K562 (cell line): ENCODE measurements at regions not wholly inside any gene's neighbourhood (a gene's known extent, or its start where the extent isn't known, plus 50 kb on each side); places are given as distances from the start of the nearest gene placed in this dataset.

Source experiments
- ATAC-seq: fragments of 200-7000 bp; cut with Tn5 transposase; 3 replicates; pipeline ENCODE4 v1.9.1; 2020; ENCODE audit warnings: moderate library complexity
- BruUV-seq: library from RNA; stranded (reverse); fragments of 400-500 nt; replicated peaks from 2 replicates; lab custom pipeline; 2021; lab: Mats Ljungman, UMichigan
- CTCF ChIA-PET: fragments of 300-600 bp; formaldehyde crosslinking; extraction: SDS; loops from one replicate; lab custom pipeline; 2021; ENCODE audit warnings: low intra/inter-chr PET ratio; lab: Yijun Ruan, JAX
- POLR2A ChIA-PET: fragments of 300-600, 350-650 bp; sonication (Branson Sonifier 250); formaldehyde crosslinking; extraction: SDS; loops from one replicate; lab custom pipeline; 2021; ENCODE audit warnings: antibody characterized with exemption, inconsistent platforms; lab: Yijun Ruan, JAX
- DNase-seq, 4 experiments: peaks; one replicate each; pipeline versions ENCODE4 v3.0.0 to v3.0.0-alpha.2; 2011 to 2018; ENCODE audit warnings: low spot score in 3 of 4, mixed read lengths in 3 of 4; ENCODE audit errors: extremely low read depth in 1 of 4
- FAIRE-seq: peaks from 2 replicates; lab custom pipeline; 2011; peaks lifted over from hg19 to GRCh38; lab: Jason Lieb, UNC
- H2AFZ ChIP-seq: 2 replicates; pipeline ENCODE4 v1.6.0; 2011; ENCODE audit warnings: low read depth, low read length, control low read depth, inconsistent platforms
- H3K27ac ChIP-seq: fragments of 200-600 bp; 3 replicates; pipeline ENCODE4 v1.8.0; 2011; ENCODE audit warnings: low read depth, mild to moderate bottlenecking, control low read depth, inconsistent platforms, low read length, moderate library complexity, mixed read lengths; ENCODE audit errors: extremely low read depth
- H3K27me3 ChIP-seq, 2 experiments: fragments of 300-600 bp in 1 of 2; 2 replicates in 1 of 2; 3 replicates in 1 of 2; pipeline versions ENCODE4 v1.6.0 to v1.8.0; 2011; ENCODE audit warnings: inconsistent platforms in 2 of 2, low read length in 2 of 2, mild to moderate bottlenecking in 1 of 2, mixed read lengths in 1 of 2, moderate library complexity in 1 of 2; ENCODE audit not compliant: control insufficient read depth in 2 of 2, insufficient read depth in 2 of 2
- H3K36me3 ChIP-seq: fragments of 300-600 bp; 3 replicates; pipeline ENCODE4 v1.8.0; 2011; ENCODE audit warnings: mild to moderate bottlenecking, low read length, inconsistent platforms; ENCODE audit not compliant: control insufficient read depth, insufficient read depth
- H3K4me1 ChIP-seq, 2 experiments: fragments of 200-600 bp in 1 of 2; replicated peaks in 1 of 2; 2 replicates in 1 of 2; 3 replicates in 1 of 2; pipeline versions ENCODE4 v1.5.1 to v1.8.0; 2011; ENCODE audit warnings: inconsistent platforms in 2 of 2, low read length in 2 of 2, mild to moderate bottlenecking in 1 of 2, mixed read lengths in 1 of 2, moderate library complexity in 1 of 2; ENCODE audit not compliant: control insufficient read depth in 2 of 2, insufficient read depth in 2 of 2
- H3K4me2 ChIP-seq: 2 replicates; pipeline ENCODE4 v1.6.1; 2011; ENCODE audit warnings: low read length, control low read depth, inconsistent platforms, mixed read lengths; ENCODE audit not compliant: insufficient read depth
- H3K4me3 ChIP-seq: fragments of 200-600 bp; sonication (generic), shearing (Covaris generic); 2 replicates; pipeline ENCODE4 v1.5.1; 2016; ENCODE audit warnings: control low read depth, inconsistent platforms
- H3K79me2 ChIP-seq: fragments of 200-600 bp; 3 replicates; pipeline ENCODE4 v1.8.0; 2011; ENCODE audit warnings: low read length, inconsistent platforms; ENCODE audit not compliant: control insufficient read depth, insufficient read depth
- H3K9ac ChIP-seq, 2 experiments: 2 replicates each; pipeline versions ENCODE4 v1.6.0 to v1.6.1; 2011; ENCODE audit warnings: low read depth in 2 of 2, low read length in 2 of 2, control low read depth in 1 of 2, inconsistent platforms in 1 of 2, mild to moderate bottlenecking in 1 of 2, mixed read lengths in 1 of 2; ENCODE audit not compliant: insufficient read depth in 1 of 2
- H3K9me1 ChIP-seq: one replicate; pipeline ENCODE4 v1.6.0; 2011; ENCODE audit warnings: inconsistent platforms, mild to moderate bottlenecking, low read length, moderate library complexity; ENCODE audit not compliant: control insufficient read depth, insufficient read depth
- H3K9me3 ChIP-seq: replicated peaks from 2 replicates; pipeline ENCODE4 v1.5.1; 2011; ENCODE audit warnings: low read depth, low read length, inconsistent platforms; ENCODE audit not compliant: control insufficient read depth, insufficient read depth
- H4K20me1 ChIP-seq: replicated peaks from 2 replicates; pipeline ENCODE4 v1.6.1; 2011; ENCODE audit warnings: low read length, inconsistent platforms, mixed read lengths; ENCODE audit not compliant: control insufficient read depth, insufficient read depth
- MECOM ChIP-seq: fragments of 250-450 bp; sonication (Bioruptor Pico); IDR thresholded peaks from 2 replicates; pipeline ENCODE4 v1.8.0; 2022; ENCODE audit warnings: inconsistent platforms
- PRDM10 ChIP-seq: fragments of 450-650 bp; IDR thresholded peaks from 2 replicates; pipeline ENCODE4 v1.6.1; 2018; ENCODE audit not compliant: partially characterized antibody
- ZBTB8A ChIP-seq: fragments of 450-650 bp; IDR thresholded peaks from 2 replicates; pipeline ENCODE4 v1.6.1; 2018; ENCODE audit warnings: mild to moderate bottlenecking, moderate library complexity; ENCODE audit not compliant: partially characterized antibody
- ZNF511 ChIP-seq: sonication (generic); formaldehyde crosslinking; IDR thresholded peaks from 2 replicates; pipeline ENCODE4 v1.8.0; 2022; ENCODE audit warnings: mild to moderate bottlenecking, missing genetic modification reagents
- WGBS: fragments of 100-300 bp; shearing (Covaris generic); methylation state at CpG from one replicate; pipeline ENCODE4 v1.1.6; 2016; ENCODE audit warnings: low coverage, mixed read lengths; ENCODE audit not compliant: insufficient coverage; ENCODE audit errors: missing lambda C conversion rate; 5-methylcytosine and 5-hydroxymethylcytosine counted together
- in situ Hi-C: fragments of 300-500 bp; cut with MboI; formaldehyde crosslinking; loops from 4 replicates; pipeline ENCODE4 v1.15.0; 2018; ENCODE audit warnings: inconsistent platforms, mixed read lengths
- intact Hi-C: fragments of 100-400 bp; cut with micrococcal nuclease; formaldehyde crosslinking; loops from 2 replicates; pipeline ENCODE4 v1.14.2; 2022
- TF ChIP-seq, protein P1 (sequence below): fragments of 250-450 bp; sonication (Bioruptor Pico); IDR thresholded peaks from 2 replicates; pipeline ENCODE4 v1.5.1; 2021; ENCODE audit warnings: mild to moderate bottlenecking

- WGBS = 2% methylated on average over 4 of the region's 4 CpGs
Measured at GRCh38 chr7:79781716-79782115, 328.2 kb upstream of the MAGI2 start.

More at GRCh38 chr7:79781716-79782115, 328.2 kb upstream of the MAGI2 start:
- in situ Hi-C loops = no loop called here
- FAIRE-seq (no peak), DNase-seq (no peak), ATAC-seq (no peak)
- H3K27me3 ChIP-seq = no peaks in the 10 kb centered on the region
- ChIA-PET CTCF (no interaction called here), POLR2A (no interaction called here)
- no peaks in the 10 kb centered on the region for H3K36me3 ChIP-seq
- TF ChIP-seq ZBTB8A (no peak), ZNF511 (CRISPR knock-in tag) (no peak), PRDM10 (no peak), MECOM (CRISPR knock-in tag) (no peak)
- TF ChIP-seq, protein P1, sequence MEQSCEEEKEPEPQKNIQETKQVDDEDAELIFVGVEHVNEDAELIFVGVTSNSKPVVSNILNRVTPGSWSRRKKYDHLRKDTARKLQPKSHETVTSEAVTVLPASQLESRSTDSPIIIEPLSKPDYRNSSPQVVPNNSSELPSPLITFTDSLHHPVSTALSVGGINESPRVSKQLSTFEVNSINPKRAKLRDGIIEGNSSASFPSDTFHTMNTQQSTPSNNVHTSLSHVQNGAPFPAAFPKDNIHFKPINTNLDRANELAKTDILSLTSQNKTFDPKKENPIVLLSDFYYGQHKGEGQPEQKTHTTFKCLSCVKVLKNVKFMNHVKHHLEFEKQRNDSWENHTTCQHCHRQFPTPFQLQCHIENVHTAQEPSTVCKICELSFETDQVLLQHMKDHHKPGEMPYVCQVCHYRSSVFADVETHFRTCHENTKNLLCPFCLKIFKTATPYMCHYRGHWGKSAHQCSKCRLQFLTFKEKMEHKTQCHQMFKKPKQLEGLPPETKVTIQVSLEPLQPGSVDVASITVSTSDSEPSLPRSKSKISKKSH = no peak
- no peaks in the 10 kb centered on the region for H3K9me3 ChIP-seq
- no peaks in the 10 kb centered on the region for H4K20me1 ChIP-seq
- no TSS peak for BruUV-seq
- no peaks in the 10 kb centered on the region for H3K79me2 ChIP-seq
- H3K9ac ChIP-seq = no peak overlapping the region
- no peaks in the 10 kb centered on the region for H3K4me1 ChIP-seq
- H3K4me2 ChIP-seq = no peak overlapping the region
- H3K9me1 ChIP-seq = no peaks in the 10 kb centered on the region
- no peak overlapping the region for H2AFZ ChIP-seq
- intact Hi-C loops = no loop called here
- H3K4me3 ChIP-seq = no peak overlapping the region
- no peak overlapping the region for H3K27ac ChIP-seq
